ENCODE measurements at regions not wholly inside any gene's neighbourhood (a gene's known extent, or its start where the extent isn't known, plus 50 kb on each side); places are given as distances from the start of the nearest gene placed in this dataset.

DNA sequence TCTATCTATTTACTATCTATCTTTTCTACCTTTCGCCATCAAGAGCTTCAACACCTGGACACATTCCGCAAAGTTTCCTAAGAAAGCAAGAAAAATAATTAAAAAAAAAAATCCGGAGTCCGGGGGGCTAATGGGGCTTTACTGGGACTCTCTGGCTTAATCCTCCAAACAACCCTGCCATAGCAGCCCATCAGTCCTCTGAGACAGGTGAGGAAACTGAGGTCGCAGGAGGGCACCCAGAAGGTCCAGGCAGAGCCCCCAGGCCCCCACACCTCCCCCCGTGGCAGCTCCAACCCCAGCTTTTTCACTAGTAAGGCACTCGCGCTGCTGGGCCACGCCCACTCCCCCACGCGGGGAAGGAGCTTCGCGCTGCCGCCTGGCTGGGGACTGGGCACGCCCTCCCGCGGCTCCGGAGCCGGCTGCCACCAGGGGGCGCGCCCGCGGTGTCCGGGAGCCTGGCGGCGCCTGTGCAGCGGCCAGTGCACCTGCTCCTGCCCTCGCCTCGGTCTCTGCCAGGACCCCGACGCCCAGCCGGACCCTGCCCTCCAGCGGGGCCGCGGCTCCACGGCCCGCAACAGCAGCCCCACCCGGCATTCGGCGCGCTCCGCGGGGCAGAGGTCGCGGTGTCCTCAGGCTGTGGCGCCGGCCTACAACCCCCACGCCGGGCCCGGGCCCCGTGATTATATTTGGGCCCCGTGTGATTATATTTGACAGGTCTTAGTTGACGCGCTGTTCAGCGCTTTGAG is 54.1 kb upstream of the SAMD11 start:
- no peak for DNase-seq (ENCODE audit: extremely low read depth, low read depth)
- TF ChIP-seq, protein P1, sequence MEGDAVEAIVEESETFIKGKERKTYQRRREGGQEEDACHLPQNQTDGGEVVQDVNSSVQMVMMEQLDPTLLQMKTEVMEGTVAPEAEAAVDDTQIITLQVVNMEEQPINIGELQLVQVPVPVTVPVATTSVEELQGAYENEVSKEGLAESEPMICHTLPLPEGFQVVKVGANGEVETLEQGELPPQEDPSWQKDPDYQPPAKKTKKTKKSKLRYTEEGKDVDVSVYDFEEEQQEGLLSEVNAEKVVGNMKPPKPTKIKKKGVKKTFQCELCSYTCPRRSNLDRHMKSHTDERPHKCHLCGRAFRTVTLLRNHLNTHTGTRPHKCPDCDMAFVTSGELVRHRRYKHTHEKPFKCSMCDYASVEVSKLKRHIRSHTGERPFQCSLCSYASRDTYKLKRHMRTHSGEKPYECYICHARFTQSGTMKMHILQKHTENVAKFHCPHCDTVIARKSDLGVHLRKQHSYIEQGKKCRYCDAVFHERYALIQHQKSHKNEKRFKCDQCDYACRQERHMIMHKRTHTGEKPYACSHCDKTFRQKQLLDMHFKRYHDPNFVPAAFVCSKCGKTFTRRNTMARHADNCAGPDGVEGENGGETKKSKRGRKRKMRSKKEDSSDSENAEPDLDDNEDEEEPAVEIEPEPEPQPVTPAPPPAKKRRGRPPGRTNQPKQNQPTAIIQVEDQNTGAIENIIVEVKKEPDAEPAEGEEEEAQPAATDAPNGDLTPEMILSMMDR (IDR thresholded peaks at IDR 0.05; ENCODE audit: low read depth, low read length, missing control alignments) = peak; percentile 67
- no peak overlapping the region for H3K4me3 ChIP-seq (replicated peaks; ENCODE audit: low read depth, low read length)

Measured in HFF-Myc (cell line).